Left lung (tissue), 4 donors: ENCODE measurements at regions not wholly inside any gene's neighbourhood (a gene's known extent, or its start where the extent isn't known, plus 50 kb on each side); places are given as distances from the start of the nearest gene placed in this dataset.

ENCODE experiments used
- ATAC-seq: fragments of 200-7000 bp; cut with Tn5 transposase; one replicate; pipeline ENCODE4 v1.9.1; 2020; ENCODE audit warnings: moderate library complexity
- DNase-seq, 4 donors: peaks; one replicate each; pipeline ENCODE4 v3.0.0-alpha.2; 2013 to 2020
- H3K27ac ChIP-seq, 2 donors: fragments of 200-600 bp; sonication (generic) in 1 of 2; one replicate each; pipeline versions ENCODE4 v1.5.0 to v1.8.0; 2020 to 2021
- H3K27me3 ChIP-seq, 2 donors: fragments of 200-600 bp; sonication (generic) in 1 of 2; one replicate each; pipeline versions ENCODE4 v1.5.0 to v1.8.0; 2020 to 2021
- H3K36me3 ChIP-seq, 2 donors: fragments of 200-600 bp; sonication (generic) in 1 of 2; one replicate each; pipeline versions ENCODE4 v1.5.0 to v1.8.0; 2020 to 2021
- H3K4me1 ChIP-seq, 2 donors: fragments of 200-600 bp; one replicate each; pipeline ENCODE4 v1.8.0; 2021
- H3K4me3 ChIP-seq, 2 donors: fragments of 200-600 bp; sonication (generic) in 1 of 2; one replicate each; pipeline versions ENCODE4 v1.5.0 to v1.8.0; 2020 to 2021; ENCODE audit warnings: mild to moderate bottlenecking in 1 of 2
- H3K9me3 ChIP-seq, 2 donors: fragments of 200-600 bp; sonication (generic) in 1 of 2; one replicate each; pipeline versions ENCODE4 v1.5.0 to v1.8.0; 2020 to 2021
- CTCF ChIP-seq, 2 donors: fragments of 200-600 bp; sonication (generic) in 1 of 2; IDR thresholded peaks; one replicate each; pipeline versions ENCODE4 v1.5.0 to v1.8.0; 2021; ENCODE audit warnings: antibody characterized with exemption in 2 of 2
- intact Hi-C, 2 donors: fragments of 100-400 bp; cut with DNase I; formaldehyde crosslinking; loops; one replicate each; pipeline versions ENCODE4 v1.11.2 to v1.14.2; 2022
- donor health status: DM: no; HTN: yes; CAD: no.
- donor health status: DM: no; HTN: no; CAD: no.

- peak; percentile 82 for ATAC-seq
- intact Hi-C loops = no loop called here
Observed at GRCh38 chr6:14665827-14666724, 548.5 kb downstream of the CD83 start.

GRCh38 chr6:14670806-14671205 lies 553.2 kb downstream of the CD83 start:
- no peak for DNase-seq
- intact Hi-C loops = no loop called here
- Histone ChIP-seq H3K27me3 (no peaks in the 10 kb centered on the region), H3K4me3 (no peak overlapping the region), H3K36me3 (no peaks in the 10 kb centered on the region), H3K27ac (no peak overlapping the region), H3K4me1 (no peaks in the 10 kb centered on the region), H3K9me3 (no peaks in the 10 kb centered on the region)
- no peak for ATAC-seq
- no peak for TF ChIP-seq CTCF (IDR thresholded peaks at IDR 0.05)

More at GRCh38 chr6:14665827-14666724, 548.5 kb downstream of the CD83 start:
- peak in 1 of 4 donors; percentile 76 for DNase-seq
- H3K9me3 ChIP-seq = no peaks in the 10 kb centered on the region
- no peak overlapping the region for H3K4me3 ChIP-seq
- no peaks in the 10 kb centered on the region for H3K27me3 ChIP-seq
- H3K36me3 ChIP-seq = no peaks in the 10 kb centered on the region
- peak in 1 of 2 donors; percentile 8 for TF ChIP-seq CTCF (IDR thresholded peaks at IDR 0.05)
- H3K4me1 ChIP-seq = peaks cover 0 to 8% of the 10 kb centered on the region in 2 donors
- H3K27ac ChIP-seq = peak overlapping the region in 1 of 2 donors; percentile 21

- intact Hi-C loops = no loop called here
- Histone ChIP-seq H3K9me3 (no peaks in the 10 kb centered on the region), H3K4me1 (no peaks in the 10 kb centered on the region), H3K36me3 (no peaks in the 10 kb centered on the region), H3K4me3 (no peak overlapping the region), H3K27me3 (no peaks in the 10 kb centered on the region), H3K27ac (no peak overlapping the region)
- peak; percentile 8 for ATAC-seq
- DNase-seq = peak in 1 of 4 donors; percentile 35
- no peak for TF ChIP-seq CTCF (IDR thresholded peaks at IDR 0.05)
Observed at GRCh38 chr6:14671261-14671681, 553.7 kb downstream of the CD83 start.

- intact Hi-C loops = no loop called here
- Histone ChIP-seq H3K4me3 (no peak overlapping the region), H3K27me3 (no peaks in the 10 kb centered on the region), H3K9me3 (no peaks in the 10 kb centered on the region), H3K27ac (no peak overlapping the region), H3K4me1 (no peaks in the 10 kb centered on the region), H3K36me3 (no peaks in the 10 kb centered on the region)
- ATAC-seq (no peak), DNase-seq (no peak)
- TF ChIP-seq CTCF (IDR thresholded peaks at IDR 0.05) = no peak
Observed at GRCh38 chr6:14671937-14672336, 554.4 kb downstream of the CD83 start.

- no peak for TF ChIP-seq CTCF (IDR thresholded peaks at IDR 0.05)
- ATAC-seq = no peak
- no peak overlapping the region for H3K27ac ChIP-seq
- intact Hi-C loops = no loop called here
- no peak overlapping the region for H3K4me3 ChIP-seq
- no peak for DNase-seq
- no peaks in the 10 kb centered on the region for H3K4me1 ChIP-seq
- H3K9me3 ChIP-seq = no peaks in the 10 kb centered on the region
- H3K36me3 ChIP-seq = no peaks in the 10 kb centered on the region
- H3K27me3 ChIP-seq = no peaks in the 10 kb centered on the region
Observed at GRCh38 chr6:14673201-14673600, 555.6 kb downstream of the CD83 start.
